HCT116 (cell line): ENCODE measurements at regions not wholly inside any gene's neighbourhood (a gene's known extent, or its start where the extent isn't known, plus 50 kb on each side); places are given as distances from the start of the nearest gene placed in this dataset.

Experiments
- CEBPB ChIP-seq: IDR thresholded peaks from 2 replicates; pipeline ENCODE4 v1.6.1; 2012; ENCODE audit warnings: low read depth
- EZH2phosphoT487 ChIP-seq: fragments of 200-600 bp; IDR thresholded peaks from 2 replicates; pipeline ENCODE4 v1.6.1; 2018; ENCODE audit warnings: antibody characterized with exemption, borderline replicate concordance
- POLR2A ChIP-seq: IDR thresholded peaks from 2 replicates; pipeline ENCODE4 v1.7.0; 2011; ENCODE audit warnings: borderline replicate concordance; ENCODE audit not compliant: insufficient read depth, insufficient read length; ENCODE audit errors: extremely low read depth
- TF ChIP-seq, protein P1 (sequence below), 3 experiments: fragments of 200-600 bp in 1 of 3; sonication (generic) in 1 of 3; IDR thresholded peaks in 2 of 3; conservative IDR thresholded peaks in 1 of 3; 2 replicates each; pipeline ENCODE4 v1.5.1; 2012 to 2017; ENCODE audit warnings: low read depth in 2 of 3, low read length in 2 of 3, antibody characterized with exemption in 1 of 3, borderline replicate concordance in 1 of 3, control low read depth in 1 of 3, mild to moderate bottlenecking in 1 of 3, mixed read lengths in 1 of 3, mixed run types in 1 of 3, moderate library complexity in 1 of 3; ENCODE audit not compliant: insufficient read depth in 1 of 3

DNA sequence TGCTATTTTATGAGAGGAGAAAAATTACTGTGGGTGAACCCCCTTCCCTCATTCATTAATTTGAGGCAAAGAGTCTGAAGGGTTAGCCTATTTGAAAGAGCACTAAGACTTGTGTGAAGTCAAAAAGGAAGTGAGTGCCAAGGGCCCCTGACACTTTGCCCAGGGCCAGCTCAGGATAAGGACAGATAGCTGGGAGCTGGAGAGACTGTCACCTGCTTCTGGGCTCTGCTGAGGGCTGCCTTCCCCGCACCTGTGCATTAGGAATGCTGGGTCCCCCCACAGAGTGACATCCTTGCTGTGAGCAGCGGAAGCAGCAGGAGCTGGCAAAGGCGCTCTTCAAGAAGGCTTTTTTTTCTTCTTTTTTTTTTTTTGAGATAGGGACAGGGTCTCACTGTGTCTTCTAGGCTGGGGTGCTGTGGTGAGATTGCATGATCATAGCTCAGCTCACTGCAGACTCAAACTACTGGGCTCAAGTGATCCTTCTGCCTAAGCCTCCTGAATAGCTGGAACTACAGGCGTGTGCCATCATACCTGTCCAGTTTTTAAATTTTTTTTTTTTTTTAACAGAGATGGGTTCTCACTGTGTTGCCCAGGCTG, 148.3 kb downstream of the AQP4 start:
- TF ChIP-seq POLR2A: no peak
- TF ChIP-seq, protein P1, sequence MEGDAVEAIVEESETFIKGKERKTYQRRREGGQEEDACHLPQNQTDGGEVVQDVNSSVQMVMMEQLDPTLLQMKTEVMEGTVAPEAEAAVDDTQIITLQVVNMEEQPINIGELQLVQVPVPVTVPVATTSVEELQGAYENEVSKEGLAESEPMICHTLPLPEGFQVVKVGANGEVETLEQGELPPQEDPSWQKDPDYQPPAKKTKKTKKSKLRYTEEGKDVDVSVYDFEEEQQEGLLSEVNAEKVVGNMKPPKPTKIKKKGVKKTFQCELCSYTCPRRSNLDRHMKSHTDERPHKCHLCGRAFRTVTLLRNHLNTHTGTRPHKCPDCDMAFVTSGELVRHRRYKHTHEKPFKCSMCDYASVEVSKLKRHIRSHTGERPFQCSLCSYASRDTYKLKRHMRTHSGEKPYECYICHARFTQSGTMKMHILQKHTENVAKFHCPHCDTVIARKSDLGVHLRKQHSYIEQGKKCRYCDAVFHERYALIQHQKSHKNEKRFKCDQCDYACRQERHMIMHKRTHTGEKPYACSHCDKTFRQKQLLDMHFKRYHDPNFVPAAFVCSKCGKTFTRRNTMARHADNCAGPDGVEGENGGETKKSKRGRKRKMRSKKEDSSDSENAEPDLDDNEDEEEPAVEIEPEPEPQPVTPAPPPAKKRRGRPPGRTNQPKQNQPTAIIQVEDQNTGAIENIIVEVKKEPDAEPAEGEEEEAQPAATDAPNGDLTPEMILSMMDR (IDR thresholded peaks at IDR 0.05 in 2 of 3, conservative IDR thresholded peaks at IDR 0.05 in 1 of 3; ENCODE audit: borderline replicate concordance in 1 of 3, insufficient read depth in 1 of 3, low read depth in 2 of 3, low read length in 2 of 3): no peak
- no peak for TF ChIP-seq EZH2phosphoT487
- TF ChIP-seq CEBPB: no peak
